T47D (cell line): ENCODE measurements at regions not wholly inside any gene's neighbourhood (a gene's known extent, or its start where the extent isn't known, plus 50 kb on each side); places are given as distances from the start of the nearest gene placed in this dataset.
A peak's percentile ranks its signal among the peaks of the same experiment; 100 is the strongest.
"Not testable (repeated sequence)": the region's sequence is repeated elsewhere in the genome, so short reads cannot be mapped to it uniquely, and the experiment has no call there.

Experiments used
- DNase-seq, 2 experiments: peaks; one replicate each; pipeline versions ENCODE4 v3.0.0 to v3.0.0-alpha.2; 2011 to 2012; ENCODE audit warnings: low read depth in 1 of 2, low spot score in 1 of 2
- JUND ChIP-seq: IDR thresholded peaks from 2 replicates; pipeline ENCODE4 v1.6.1; 2012; ENCODE audit warnings: low read depth
- in situ Hi-C: cut with HindIII; loops from 2 replicates; pipeline ENCODE4 v1.10.0; 2016; ENCODE audit warnings: low sequenced_read_pairs, low pct_unique_long_range_greater_than_20kb

- TF ChIP-seq JUND: no peak
- no peak for DNase-seq
- in situ Hi-C loops: no loop called here
Measured at GRCh38 chr3:184440151-184440550, 60.3 kb downstream of the CHRD start.

DNA sequence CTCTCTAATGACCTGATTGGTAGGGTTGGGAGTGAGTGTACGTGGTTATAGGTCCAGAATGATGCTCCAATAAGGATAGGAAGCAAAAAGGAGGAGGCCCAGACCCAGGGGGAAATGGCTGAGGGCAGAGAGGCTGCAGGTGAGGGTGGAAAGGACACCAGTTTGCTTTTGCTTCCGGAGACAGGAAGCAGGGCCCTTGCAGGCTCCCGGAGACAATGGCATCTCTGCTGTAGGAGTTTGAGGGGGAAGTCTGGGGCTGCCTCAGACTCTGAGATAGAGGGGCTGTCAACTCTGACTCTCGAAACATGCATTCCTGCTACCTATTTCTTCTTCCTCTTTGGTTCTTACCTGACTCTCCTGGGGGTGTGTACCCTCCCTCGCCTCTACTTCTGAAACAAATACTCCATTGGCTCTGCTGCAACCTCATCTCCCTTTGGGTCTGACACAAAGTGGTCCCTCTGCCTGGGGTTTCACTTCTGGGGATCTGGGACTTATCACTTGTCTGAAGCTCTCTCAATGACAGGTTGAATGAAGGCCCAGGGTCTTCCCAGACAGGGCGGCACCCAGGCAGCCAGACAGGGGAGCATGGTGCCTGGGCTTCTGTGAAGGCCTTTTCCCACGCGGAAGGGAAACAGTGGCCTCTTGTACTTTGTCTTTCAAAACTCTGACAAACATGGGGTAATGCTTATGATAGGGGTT lies 61.5 kb downstream of the CHRD start:
- no peak for DNase-seq
- TF ChIP-seq JUND: no peak
- in situ Hi-C loops: no loop called here

GRCh38 chr3:184443364-184443763 lies 63.5 kb downstream of the CHRD start:
- in situ Hi-C loops: no loop called here
- DNase-seq: peak in 1 of 2 experiments; percentile 35
- TF ChIP-seq JUND: no peak

- no peak for TF ChIP-seq JUND
- DNase-seq: peak in 1 of 2 experiments; percentile 61
- in situ Hi-C loops: no loop called here
Measured at GRCh38 chr3:184443831-184444230, 64.0 kb downstream of the CHRD start.

DNA sequence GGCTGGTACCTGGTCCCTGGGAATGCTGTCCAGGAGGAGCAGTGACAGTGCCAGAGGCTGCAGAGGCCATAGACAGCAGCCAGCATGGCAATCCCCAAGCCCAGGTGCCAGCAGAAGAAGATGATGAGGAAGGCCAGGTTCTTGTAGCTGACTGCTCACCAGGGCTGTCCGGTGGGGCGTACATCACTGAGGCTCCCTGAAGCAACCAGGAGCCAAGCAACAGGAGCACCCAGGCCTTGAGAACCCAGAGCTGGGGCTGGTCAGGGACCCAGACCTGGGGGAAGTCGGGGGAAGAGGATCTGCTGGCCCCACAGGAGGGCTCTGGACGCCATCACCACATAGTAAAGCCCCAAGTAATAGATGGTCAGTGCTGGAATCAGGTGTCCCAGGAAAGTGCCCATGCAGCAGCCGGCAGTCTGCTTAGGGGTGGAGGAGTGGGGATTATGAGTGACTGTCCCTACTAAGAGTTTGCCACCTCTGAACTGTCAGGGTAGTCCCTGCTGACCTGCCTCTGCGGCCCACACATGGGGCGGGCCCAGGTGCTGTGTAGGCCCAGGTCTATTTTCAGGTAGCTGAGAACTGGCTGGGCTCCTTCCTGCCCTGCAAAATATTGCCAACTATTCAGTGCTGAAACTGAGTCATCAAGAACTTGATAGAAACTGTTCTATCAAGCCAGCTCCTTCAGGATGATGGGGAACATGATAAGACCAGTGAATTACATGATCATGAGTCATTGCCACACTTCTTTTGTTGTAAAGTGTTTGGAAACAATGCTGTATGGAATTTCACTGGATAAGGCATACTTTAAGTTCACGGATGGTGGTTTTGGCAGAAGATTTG lies 68.7 kb downstream of the CHRD start:
- no peak for DNase-seq
- TF ChIP-seq JUND: no peak
- in situ Hi-C loops: no loop called here

GRCh38 chr3:184449161-184449515 lies 69.3 kb downstream of the CHRD start:
- in situ Hi-C loops: no loop called here
- TF ChIP-seq JUND: no peak
- no peak for DNase-seq

- no peak for DNase-seq
- in situ Hi-C loops: no loop called here
- TF ChIP-seq JUND: no peak
Measured at GRCh38 chr3:184450547-184450946, 70.7 kb downstream of the CHRD start.

DNA sequence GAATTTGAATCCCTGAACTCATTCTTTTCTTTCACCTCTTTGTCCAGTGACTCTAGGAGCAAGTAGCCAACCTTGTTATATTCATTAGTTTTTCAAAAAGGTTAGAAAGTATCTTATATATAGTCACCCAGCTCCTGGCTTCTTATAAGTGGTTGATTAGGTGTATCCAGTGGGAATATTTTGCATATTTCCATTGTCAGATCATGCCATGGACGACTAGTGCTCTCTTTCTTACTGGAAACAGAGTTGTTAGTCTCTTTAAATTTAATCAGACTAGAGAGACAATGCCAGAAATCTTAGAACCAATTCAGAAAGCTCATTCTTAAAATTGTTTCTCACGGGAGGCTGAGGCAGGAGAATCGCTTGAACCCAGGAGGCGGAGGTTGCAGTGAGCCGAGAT lies 73.4 kb downstream of the CHRD start:
- in situ Hi-C loops: no loop called here
- DNase-seq: no peak
- TF ChIP-seq JUND: no peak

DNA sequence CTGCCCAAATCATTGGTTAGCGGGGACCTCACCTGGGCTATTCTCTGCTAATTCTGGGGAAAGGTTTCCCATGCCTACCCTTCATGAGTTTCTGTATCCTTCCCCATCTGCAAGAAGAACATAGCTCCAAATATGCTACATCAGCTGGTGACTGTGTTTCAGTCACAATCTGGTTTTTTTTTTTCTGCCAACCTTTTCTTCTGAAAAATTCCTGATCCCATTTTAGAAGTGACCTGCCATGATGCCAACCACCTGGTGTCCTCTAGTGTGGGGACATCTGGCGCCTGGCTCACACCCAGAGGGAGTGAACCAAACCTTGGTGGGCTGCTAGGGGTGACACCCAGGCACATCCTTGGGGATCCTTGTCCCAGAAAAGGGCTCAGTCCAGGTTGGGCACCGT lies 76.1 kb downstream of the CHRD start:
- no peak for DNase-seq
- TF ChIP-seq JUND: no peak
- in situ Hi-C loops: no loop called here

GRCh38 chr3:184456476-184456875 lies 76.6 kb downstream of the CHRD start:
- no peak for TF ChIP-seq JUND
- in situ Hi-C loops: no loop called here
- DNase-seq: no peak

DNA sequence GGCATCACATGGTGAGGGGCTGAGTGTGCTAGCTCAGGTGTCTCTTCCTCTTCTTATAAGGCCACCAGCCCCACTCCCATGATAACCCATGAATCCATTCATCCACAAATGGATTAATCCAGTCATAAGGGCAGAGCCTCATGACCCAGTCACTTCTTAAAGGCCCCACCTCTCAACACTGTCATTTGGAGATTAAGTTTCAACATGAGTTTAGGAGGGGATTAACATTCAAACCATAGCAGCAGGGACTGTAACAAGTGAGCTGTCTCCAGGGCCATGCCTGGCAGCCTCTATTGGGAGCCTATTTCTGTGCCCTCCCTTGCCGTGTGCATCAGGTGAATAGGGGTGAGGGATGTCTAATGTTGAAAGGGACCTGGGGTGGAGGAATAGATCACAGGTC lies 77.5 kb downstream of the CHRD start:
- DNase-seq: no peak
- in situ Hi-C loops: no loop called here
- TF ChIP-seq JUND: no peak

DNA sequence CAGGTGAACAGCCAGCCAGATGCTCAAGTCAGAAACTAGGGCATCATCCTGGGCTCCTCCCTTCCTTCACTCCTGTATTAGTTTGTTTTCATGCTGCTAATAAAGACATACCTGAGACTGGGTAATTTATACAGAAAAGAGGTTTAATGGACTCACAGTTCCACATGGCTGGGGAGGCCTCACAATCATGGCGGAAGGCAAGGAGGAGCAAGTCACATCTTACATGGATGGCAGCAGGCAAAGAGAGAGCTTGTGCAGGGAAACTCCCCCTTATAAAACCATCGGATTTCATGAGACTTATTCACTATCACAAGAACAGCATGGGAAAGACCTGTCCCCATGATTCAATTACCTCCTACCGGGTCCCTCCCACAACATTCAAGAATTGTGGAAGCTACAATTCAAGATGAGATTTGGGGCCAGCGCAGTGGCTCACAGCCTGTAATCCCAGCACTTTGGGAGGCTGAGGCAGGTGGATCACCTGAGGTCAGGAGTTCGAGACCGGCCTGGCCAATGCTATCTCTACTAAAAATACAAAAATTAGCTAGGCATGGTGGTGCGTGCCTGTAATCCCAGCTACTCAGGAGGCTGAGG lies 78.0 kb downstream of the CHRD start:
- in situ Hi-C loops, DNase-seq: not testable (repeated sequence)

DNA sequence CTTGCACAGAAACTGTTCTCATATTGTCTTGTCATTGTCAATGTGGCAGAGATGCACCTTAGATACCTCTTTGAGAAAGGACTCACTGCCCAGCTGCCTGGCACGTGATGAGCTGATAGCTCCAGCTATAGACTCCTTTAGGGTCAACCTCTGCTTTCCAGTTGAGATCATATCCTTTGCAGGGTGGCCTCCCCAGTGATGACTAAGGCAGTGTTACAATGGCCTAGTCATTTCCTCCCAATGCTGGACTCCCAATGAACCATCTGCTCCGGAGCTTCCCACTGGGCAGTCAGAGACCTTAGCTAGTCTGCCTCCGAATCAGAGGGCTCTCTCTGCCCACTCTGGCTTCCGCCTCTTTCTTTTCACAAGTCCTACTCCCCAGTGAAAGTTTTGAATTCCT lies 79.5 kb downstream of the CHRD start:
- DNase-seq: no peak
- in situ Hi-C loops: no loop called here
- TF ChIP-seq JUND: no peak
